ENCODE measurements at regions not wholly inside any gene's neighbourhood (a gene's known extent, or its start where the extent isn't known, plus 50 kb on each side); places are given as distances from the start of the nearest gene placed in this dataset.

GRCh38 chr1:232474826-232475225, 155.1 kb downstream of the SIPA1L2 start:
- DNase-seq, result no peak

DNA sequence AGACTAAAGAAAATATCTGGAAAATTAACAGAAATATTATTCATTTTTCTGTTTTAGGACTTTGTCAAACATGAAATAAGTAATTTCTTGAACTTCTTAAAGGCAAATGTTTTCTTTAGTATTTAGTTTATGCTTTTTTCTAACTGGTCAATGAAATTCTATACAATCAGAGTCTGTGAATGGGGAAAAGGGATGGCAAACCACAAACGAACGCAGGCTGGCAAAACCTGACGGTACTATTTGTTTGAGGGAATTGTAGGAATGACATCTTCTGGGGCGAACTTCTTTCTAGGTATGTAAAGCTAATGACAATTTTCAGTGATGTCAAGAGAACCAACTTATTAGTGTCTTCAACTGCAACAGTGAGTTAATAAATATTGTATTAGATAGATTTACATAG, 156.0 kb downstream of the SIPA1L2 start:
- no peak for DNase-seq

- no peak for DNase-seq
Observed at GRCh38 chr1:232473324-232473723, 156.6 kb downstream of the SIPA1L2 start.

DNA sequence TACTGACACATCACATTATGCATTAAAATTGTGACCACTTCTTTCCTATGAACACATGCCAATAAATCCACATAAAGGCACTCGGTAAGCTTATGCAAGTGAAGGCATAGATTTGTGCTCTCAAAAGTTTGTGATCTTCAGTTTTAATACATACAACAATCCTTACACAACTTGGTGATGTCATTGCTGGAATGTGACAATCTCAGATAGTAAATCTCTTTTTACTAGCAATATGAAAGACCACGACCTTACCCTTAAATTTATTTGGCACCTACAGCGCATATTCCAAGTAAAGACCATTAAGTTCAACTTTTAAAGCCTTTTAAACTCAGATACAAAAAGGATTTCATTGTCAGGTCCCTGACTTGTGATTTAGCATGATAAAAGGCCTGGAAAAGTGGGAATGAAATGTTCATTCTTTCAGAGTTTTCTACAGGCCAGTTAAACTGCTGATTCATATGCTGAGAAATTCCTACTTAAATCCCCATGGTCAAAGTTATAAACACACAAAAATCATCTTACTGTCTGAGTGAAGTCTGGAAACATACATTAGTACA, 157.4 kb downstream of the SIPA1L2 start:
- DNase-seq, result no peak

DNA sequence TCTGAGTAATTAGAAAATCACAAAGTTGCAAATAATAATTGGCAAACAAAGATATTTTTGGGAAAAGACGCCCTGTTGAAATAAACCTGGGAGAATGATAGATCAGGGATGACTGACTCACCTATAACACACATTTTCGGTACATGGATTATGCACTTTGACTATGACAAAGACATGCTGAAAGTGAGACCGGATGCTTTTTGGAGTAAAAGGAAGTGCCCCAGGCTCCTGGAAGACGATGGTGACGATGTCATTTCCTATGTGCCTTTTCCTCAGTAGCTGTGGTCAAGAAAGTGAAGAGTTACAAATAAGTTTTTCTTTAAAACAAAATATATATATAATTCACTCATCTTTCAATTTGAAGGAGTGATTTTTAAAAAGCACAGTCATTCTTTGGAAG, 158.7 kb downstream of the SIPA1L2 start:
- DNase-seq, result no peak

- DNase-seq, result no peak
Observed at GRCh38 chr1:232470711-232471110, 159.2 kb downstream of the SIPA1L2 start.

- DNase-seq, result no peak
Observed at GRCh38 chr1:232468249-232468648, 161.7 kb downstream of the SIPA1L2 start.

- no peak for DNase-seq
Observed at GRCh38 chr1:232467073-232467760, 162.7 kb downstream of the SIPA1L2 start.

GRCh38 chr1:232464325-232464724, 165.6 kb downstream of the SIPA1L2 start:
- no peak for DNase-seq

DNA sequence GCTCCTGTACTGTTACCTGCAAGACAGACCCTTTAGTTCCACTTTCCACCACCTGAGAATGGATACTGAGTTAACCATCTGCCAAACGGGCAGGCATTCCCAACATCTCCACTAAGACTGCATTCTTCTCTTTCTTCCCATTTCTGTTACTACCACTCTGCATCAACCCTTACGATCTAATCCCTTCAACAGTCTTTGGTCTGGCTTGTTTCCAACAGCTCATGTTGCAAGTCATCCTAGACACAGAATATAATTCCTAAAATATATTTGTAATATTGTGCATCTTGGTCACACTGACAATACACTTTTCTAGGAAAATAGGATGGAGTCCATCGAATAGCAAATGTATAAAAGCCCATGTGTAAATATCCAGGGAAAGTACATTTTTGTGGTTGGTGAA, 166.7 kb downstream of the SIPA1L2 start:
- DNase-seq, result no peak

GRCh38 chr1:232462213-232462612, 167.7 kb downstream of the SIPA1L2 start:
- no peak for DNase-seq

DNA sequence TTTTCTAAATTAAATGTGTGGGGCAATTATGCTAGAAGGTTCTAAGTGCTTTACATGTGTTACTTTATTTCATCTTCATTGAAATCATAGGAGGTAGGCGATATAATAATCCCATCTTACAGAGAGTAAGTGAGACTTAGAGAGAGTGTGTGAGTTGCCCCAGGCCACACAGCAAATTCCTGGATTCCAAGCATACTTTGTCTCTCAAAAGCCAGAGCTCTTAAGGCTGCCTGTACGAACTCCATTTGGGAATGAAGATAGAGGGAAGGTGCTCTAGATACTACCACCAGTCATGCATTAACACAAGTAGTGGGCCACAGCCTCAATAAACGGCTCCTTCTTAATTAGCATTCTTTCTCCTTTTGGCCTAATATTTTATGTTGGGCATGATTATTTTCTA, 170.1 kb downstream of the SIPA1L2 start:
- DNase-seq, result no peak

DNA sequence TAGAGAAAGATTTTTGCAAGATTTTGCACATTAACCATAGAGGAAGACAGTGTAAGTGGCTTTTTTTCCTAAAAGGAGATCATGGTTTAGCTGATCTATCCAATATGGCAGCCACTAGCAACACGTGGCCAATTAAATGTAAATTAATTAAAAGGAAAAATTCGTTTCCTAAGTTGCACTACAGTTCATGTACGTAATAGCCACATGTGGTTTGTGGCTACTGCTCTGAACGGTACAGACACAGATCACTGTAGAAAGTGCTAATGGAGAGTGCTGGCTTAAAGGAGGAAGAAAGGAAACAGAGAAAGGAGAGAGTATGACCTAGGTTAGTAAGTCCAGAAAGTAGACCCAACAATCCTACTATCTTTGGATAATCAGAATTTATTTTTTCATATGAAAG, 170.8 kb downstream of the SIPA1L2 start:
- DNase-seq, result no peak

DNA sequence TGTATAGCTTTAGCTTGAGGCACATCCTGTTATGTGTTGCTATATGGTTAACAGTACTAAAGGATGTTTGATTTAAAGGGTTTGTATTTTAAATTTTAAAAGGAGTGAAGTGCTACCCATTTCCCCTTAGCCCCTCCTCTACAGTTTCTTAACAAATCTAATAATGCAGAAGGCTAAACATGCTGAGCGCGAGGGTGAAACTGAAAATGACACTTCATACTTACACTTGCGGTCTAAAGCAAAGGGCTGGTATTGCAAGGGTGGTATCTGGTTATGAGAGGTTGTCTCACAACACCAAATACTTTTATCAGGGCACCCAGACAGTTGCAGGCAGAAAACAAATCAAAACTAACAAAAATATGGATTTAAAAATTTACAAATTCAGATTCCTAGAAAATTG, 172.3 kb downstream of the SIPA1L2 start:
- DNase-seq, result no peak

- no peak for DNase-seq
Observed at GRCh38 chr1:232456714-232457113, 173.2 kb downstream of the SIPA1L2 start.

DNA sequence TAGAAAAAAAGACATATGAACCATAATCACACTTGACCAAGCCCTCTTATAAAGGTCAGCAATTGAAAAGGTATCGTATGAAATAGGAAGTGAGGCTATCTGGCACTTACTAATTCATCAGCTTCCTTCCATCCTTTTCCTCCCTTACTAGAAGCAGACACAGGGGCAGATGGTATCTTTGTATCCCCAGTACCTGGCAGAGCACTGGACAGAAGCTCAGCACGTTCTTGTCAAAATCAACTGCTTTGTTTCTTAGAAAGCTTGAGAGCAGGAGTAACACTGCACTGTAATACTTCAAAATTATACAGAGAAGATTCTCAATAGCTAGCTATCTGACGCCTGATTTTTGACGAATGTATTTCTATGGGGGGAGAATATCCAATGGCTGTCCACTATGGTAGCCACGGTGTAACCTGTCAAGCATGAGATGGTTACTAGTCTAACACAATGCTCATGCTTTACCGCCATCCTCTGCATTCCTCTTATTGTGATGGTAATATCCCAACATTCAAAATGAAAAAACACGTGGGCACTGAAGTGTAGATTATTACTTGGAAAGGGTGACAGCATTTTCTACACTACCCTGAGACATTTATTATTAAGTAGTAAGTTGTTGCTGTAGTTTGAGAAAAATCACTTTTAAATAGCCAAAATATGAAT, 175.6 kb downstream of the SIPA1L2 start:
- DNase-seq, result no peak

DNA sequence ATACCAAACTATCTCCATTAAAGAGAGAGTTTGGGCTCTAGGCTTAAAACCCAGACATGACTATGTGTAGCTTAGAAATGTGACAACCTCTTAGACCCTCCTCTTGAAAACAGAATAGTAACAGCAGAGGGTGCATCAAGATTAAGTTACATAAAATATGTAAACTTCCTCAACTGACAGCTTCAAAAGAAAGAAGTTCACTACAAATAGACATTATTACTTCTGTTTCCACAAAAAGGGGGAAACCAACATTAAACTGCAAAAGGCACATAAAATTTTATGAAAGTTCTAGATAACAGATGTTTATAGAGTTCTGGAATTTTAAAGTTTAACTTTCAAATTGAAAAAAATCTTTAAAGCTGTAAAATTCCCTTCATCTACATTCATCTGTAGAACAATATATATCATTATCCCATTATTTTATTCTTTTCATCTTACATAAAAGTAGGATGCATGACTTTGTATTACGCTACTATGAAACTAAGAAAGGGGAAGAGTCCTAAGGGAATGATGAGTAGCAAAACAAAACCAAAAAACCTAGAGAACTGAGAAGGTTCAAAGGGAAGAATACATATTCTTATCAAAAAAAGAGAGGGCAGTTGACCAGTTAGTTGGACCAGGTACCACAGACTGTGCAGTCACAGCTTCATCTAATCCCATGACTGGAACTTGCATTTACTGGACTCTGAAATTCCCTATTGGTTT, 177.0 kb downstream of the SIPA1L2 start:
- DNase-seq, result no peak

DNA sequence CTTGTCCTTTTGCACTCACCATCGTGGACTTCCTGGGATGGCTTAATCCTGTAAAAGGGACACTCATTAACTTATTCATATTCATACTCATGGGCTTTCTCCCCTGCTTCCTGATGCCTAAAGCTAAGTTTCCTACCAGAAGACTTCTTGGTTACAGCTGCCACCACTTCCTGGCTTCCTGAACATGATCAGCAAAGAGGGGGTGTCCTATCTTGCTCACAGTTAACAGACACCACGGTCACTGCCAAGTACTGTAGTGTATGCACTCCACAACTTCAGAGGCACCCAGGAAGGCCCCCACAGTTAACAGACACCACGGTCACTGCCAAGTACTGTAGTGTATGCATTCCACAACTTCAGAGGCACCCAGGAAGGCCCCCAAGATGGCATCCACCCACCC, 177.8 kb downstream of the SIPA1L2 start:
- no peak for DNase-seq

DNA sequence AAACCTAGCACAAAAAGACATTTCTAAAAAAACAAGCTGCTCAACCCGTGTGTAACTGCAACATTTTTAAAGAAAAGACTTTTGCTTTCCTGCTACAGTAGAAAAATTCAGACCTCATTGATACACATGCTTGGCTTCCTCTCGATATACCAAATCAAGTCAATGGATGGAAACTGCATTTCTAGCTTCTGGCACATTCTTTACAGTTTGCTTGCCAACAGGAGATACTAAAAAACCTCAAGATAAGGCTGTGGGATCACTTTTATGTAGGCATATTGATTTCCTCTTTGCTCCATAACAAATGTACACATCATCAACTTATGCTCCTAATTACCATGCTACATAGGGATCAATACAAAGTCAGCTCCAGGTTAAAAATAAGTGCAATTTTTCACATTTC, 178.4 kb downstream of the SIPA1L2 start:
- DNase-seq, result no peak

DNA sequence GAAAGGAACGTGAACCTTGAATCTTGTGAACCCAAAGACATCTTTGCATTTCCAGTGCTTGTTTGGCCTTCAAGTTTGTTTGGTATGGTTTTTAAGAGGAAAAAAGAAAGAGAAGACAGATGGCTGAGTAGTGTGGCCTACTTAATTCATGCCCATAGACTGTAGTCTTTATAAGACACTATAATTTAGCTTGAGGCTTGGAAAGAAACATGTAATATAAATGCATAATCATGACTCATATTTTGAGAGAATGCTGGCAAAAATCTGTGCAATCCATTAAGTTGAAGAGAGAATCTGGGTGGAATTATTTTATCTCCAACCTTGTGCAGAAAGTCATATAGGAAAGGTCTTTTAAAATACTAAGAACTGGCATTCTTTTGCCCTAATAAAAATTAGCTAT, 179.3 kb downstream of the SIPA1L2 start:
- DNase-seq, result no peak

GRCh38 chr1:232447125-232447524, 182.8 kb downstream of the SIPA1L2 start:
- no peak for DNase-seq

DNA sequence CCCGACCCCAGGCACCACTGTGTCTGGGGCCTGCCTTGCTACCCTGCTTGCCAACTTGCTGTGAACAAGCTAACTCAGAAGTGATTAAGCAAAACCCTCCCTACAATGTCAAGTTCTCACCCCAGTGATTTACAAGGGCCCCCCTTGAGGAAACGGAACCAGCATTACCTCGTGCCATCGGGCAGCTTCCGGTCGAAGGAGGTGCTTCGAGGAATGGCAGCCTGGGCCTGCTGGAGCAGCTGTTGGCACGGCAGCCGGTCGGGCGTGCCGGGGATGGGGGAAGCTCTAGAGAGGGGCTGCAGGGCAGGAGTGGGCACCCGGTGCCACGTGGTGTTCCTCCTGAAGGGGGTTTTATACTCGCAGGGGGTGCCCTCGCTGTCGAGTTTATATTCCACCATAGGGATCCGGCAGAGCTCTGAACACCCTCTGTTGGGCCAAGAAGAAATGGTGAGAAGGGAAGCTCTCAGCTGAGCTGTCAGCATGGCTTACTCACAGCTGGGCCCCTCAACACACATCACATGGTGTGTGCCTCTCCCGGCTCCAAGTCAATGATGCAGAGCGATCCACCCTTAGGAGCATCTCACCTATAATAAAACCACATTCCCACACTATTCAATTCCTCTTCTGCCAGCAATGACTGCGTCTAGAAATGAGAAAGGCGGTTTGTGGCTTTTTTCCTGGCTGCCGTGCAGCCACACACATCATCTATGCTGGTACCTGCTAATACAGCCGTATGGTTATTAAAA, 184.4 kb downstream of the SIPA1L2 start:
- DNase-seq, result no peak

- DNase-seq, result no peak
Observed at GRCh38 chr1:232443372-232443771, 186.6 kb downstream of the SIPA1L2 start.
